GM19238 (cell line): ENCODE measurements at regions not wholly inside any gene's neighbourhood (a gene's known extent, or its start where the extent isn't known, plus 50 kb on each side); places are given as distances from the start of the nearest gene placed in this dataset.

ENCODE experiments used
- DNase-seq: peaks from one replicate; pipeline ENCODE4 v3.0.0; 2011; ENCODE audit warnings: low spot score; ENCODE audit not compliant: insufficient read length

GRCh38 chr7:17126413-17127268, 171.8 kb upstream of the AHR start:
- DNase-seq, result no peak

DNA sequence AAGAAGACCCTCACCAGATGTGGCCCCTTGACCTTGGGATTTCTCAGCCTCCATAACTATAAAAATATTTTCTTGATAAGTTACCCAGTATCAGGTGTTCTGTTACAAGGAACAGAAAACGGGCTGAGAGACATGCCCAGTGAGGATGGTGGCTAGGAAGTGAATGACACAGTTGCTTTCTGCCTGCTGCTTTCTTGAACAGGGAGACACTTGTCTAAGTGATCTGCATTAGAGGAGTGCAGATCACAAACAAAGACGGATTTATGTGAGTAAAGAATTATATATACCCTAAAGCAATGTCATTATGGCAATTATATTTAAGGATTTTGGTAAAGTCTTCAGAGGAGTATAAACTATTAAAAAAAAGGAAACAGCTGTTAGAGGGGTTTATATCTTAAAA, 169.2 kb upstream of the AHR start:
- DNase-seq, result no peak

DNA sequence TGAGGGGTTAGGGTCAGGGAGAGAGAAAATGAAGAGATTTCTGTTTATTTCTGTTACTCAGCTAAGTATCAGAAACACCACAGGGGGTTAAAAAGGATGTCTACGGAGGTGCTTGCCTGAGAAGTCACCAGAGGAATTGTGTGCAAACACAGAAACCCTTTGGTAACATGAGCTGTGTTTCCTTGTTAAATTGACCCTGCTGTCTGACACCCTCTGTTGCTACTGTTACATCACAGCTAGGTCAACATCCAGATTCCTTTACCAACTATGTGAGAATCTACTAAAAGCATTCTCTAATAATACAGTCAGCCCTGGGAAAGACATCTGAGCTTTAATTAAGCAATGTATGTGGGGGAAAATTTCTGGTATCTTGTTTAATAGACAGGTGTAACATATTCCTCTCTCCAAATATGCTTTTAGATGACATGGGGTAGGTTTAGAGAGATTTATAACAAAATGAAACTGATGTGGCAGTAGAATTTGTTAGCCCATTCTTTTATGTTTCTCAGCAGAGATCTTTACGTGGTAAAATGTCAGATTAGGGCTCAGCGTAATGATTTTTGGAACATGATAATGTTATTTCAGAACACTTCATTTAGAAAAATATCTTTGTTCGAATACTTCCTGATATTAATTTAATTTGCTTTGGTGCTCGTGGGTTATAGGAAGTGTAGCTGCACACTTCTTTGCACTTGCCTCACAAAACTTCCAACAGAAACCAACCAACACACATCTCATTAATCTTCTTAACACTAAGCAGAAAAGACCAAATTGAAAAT, 168.0 kb upstream of the AHR start:
- no peak for DNase-seq

DNA sequence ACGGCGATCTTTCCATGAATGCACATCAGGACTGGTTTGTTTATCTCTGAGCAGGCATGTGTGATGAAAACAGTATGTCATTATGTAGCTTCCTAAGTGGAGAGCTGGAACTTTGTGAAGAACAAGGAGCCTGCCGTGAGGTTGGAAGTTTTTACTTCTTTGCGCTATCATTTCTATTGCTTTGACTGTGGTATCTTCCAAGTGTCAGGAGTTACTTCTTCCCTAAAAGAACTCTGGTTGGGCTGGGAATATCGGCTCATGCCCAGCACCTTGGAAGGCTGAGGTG, 167.4 kb upstream of the AHR start:
- DNase-seq, result no peak

GRCh38 chr7:17131983-17132655, 166.3 kb upstream of the AHR start:
- DNase-seq, result no peak

DNA sequence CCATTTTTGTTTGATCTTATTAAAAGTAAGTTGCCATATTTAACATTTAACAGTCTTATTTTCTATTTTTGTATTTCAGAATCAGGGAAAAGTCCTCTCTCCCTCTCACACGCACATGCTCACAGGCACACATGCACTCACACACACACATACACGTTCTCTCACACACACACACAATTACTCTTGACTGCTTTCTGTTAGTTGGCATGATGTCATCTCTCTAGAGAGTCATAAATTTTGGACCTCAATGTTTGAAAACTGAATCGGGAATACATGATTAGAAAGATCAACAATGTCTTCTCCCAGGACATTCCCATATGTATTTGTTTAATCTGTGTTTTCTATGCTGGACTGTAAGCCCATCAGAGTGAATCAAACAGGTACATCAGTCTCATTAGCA, 165.7 kb upstream of the AHR start:
- no peak for DNase-seq

GRCh38 chr7:17133977-17134376, 164.5 kb upstream of the AHR start:
- no peak for DNase-seq

DNA sequence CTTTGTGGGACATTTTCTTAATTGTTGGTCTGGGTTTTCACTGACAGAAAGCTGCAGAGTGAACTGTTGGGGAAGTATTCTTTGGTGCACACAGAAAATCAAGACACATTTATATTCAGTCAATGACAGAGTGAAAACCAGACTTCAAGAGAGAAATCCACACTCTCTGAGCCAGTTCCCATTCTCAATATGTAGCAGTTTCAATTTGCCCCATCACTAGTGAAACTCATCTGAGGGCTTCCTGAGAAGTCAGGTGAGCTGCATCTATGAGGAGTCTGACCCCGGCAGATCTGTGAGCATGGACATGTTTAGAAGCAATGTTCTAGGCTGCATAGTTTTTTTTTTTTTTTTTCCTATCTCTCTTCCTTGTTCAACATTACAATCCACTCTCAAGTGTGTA, 163.7 kb upstream of the AHR start:
- no peak for DNase-seq

DNA sequence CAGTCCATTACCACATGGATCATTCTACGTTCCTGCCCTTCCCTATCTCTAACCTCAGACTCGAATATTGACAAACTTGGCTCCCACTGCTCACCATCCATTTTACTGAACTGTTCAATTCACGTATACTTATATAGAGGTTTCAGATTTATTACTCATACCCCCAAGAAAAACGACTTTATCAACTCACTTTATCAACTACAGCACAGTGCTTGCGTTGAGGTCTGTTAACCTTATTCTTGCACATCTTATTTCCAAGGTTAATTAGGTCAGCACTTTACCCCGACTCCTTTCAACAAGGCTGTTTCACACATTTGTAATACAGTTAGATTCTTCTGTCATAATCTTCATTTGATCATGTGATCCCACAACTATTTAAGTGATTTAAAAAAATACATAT, 162.3 kb upstream of the AHR start:
- no peak for DNase-seq

DNA sequence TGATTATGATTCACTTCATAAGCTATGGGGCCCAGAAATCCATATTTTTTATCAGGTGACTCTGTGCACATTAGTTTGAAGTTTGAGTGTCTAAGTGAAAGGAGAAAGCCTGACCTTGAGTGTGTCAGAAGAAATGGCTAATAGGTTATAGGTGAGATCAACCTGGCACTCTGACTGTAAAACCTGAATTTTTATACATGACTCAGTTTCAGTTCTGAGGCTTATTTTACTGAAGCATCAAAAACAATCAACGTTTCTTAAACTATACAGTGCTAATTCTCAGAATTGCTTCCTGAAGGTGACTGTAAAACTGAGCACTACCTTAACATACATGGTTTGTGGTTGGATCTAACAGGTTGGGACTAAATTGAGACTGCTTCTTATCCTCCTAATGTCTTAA, 159.4 kb upstream of the AHR start:
- DNase-seq, result no peak

- DNase-seq, result no peak
Observed at GRCh38 chr7:17140406-17140805, 158.0 kb upstream of the AHR start.

- DNase-seq, result no peak
Observed at GRCh38 chr7:17142831-17143541, 155.5 kb upstream of the AHR start.

GRCh38 chr7:17144322-17144721, 154.1 kb upstream of the AHR start:
- no peak for DNase-seq

DNA sequence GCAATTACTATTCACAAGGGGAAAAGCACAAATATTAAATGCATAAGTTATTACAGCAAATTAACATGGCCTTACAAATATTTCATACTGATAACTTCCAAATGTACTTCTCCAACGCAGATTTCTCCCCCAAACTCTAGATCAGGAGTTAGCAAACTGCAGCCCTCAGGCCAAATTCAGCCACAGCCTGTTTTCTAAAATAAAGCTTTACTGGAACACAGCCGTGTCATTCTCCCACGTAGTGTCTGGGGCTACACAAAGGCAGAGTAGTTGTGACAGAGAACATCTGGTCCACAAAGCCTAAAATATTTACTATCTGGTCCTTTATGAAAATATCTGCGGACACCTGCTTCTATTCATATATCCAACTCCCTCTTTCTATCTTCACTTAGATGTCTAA, 151.8 kb upstream of the AHR start:
- DNase-seq, result no peak

GRCh38 chr7:17147409-17147808, 151.0 kb upstream of the AHR start:
- no peak for DNase-seq

GRCh38 chr7:17150018-17150417, 148.4 kb upstream of the AHR start:
- DNase-seq, result no peak

- no peak for DNase-seq
Observed at GRCh38 chr7:17152721-17153120, 145.7 kb upstream of the AHR start.

DNA sequence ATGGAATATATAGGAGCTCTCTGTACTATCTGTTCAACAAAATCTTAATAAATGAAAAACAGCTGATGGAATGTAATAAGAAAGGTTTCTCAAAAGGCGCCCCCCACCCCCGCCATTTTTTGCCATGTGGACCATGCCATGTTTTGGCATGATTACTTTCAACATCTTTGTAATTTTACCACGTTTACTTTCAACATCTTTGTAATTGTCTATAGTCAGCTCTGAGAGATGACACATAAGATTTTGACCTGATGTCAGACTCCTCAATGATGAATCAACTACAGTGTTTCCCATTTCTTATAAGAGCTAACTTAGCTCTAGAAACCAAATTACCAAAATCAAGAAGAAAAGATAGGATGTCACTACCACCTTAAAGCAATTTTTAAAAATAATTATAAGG, 144.9 kb upstream of the AHR start:
- DNase-seq, result no peak

GRCh38 chr7:17155529-17155928, 142.9 kb upstream of the AHR start:
- no peak for DNase-seq

- no peak for DNase-seq
Observed at GRCh38 chr7:17158261-17158660, 140.2 kb upstream of the AHR start.

- no peak for DNase-seq
Observed at GRCh38 chr7:17159500-17160037, 138.9 kb upstream of the AHR start.
